ENCODE measurements at regions not wholly inside any gene's neighbourhood (a gene's known extent, or its start where the extent isn't known, plus 50 kb on each side); places are given as distances from the start of the nearest gene placed in this dataset.
A peak's percentile ranks its signal among the peaks of the same experiment; 100 is the strongest.

DNA sequence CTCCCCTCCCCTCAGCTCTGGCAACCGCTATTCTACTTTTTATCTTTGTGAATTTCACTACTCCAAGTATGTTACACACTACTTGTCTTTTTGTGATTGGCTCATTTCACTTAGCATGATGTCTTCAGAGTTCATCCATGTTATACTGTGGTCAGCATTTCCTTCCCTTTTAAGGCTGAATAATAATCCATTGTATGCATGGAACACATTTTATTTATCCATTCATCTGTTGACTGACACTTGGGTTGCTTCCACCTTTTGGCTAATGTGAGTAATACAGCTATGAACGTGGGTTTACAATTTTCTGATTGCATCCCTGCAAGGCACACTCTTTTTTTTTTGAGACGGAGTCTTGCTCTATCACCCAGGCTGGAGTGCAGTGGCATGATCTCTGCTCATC is 53.0 kb upstream of the FUT8 start:
- Histone ChIP-seq H3K79me1 (ENCODE audit: low read depth in 1 of 2, low read length in 2 of 2) (no peaks in the 10 kb centered on the region), H2BK5ac (ENCODE audit: low read depth, low read length, poor library complexity, severe bottlenecking) (no peak overlapping the region), H3K9ac (ENCODE audit: low read depth, low read length) (no peak overlapping the region), H4K8ac (ENCODE audit: low read depth in 2 of 2, low read length in 2 of 2) (no peak overlapping the region), H3K4me3 (ENCODE audit: insufficient read depth, low read depth, low read length) (no peak overlapping the region), H4K5ac (ENCODE audit: low read depth, low read length) (no peak overlapping the region), H2BK20ac (ENCODE audit: low read depth, low read length) (no peak overlapping the region), H2AK9ac (replicated peaks; ENCODE audit: low read depth, low read length, poor library complexity) (no peak overlapping the region), H3K4ac (ENCODE audit: low read depth, low read length) (no peak overlapping the region), H3K27ac (ENCODE audit: insufficient read depth, low read length) (no peak overlapping the region), H3K14ac (replicated peaks; ENCODE audit: low read depth, low read length) (no peak overlapping the region), H3K36me3 (ENCODE audit: control insufficient read depth, insufficient read depth, low read length) (no peaks in the 10 kb centered on the region), H3K23ac (ENCODE audit: low read depth, low read length) (no peak overlapping the region), H2AFZ (replicated peaks; ENCODE audit: low read length, poor library complexity) (no peak overlapping the region), H2BK15ac (ENCODE audit: low read depth, low read length) (no peak overlapping the region), H3K27me3 (ENCODE audit: control insufficient read depth, insufficient read depth, low read length) (no peaks in the 10 kb centered on the region), H3K18ac (ENCODE audit: low read depth, low read length) (no peak overlapping the region), H2AK5ac (ENCODE audit: low read depth, low read length) (no peak overlapping the region), H4K91ac (ENCODE audit: insufficient read depth, low read depth, low read length) (no peak overlapping the region), H2BK120ac (ENCODE audit: low read depth, low read length) (no peak overlapping the region), H3K4me2 (ENCODE audit: low read depth, low read length) (no peak overlapping the region), H3K9me3 (ENCODE audit: control insufficient read depth, insufficient read depth, low read length) (no peaks in the 10 kb centered on the region), H4K20me1 (ENCODE audit: insufficient read depth, low read length) (no peaks in the 10 kb centered on the region), H3K9me1 (ENCODE audit: insufficient read depth, low read length) (no peaks in the 10 kb centered on the region), H3K56ac (ENCODE audit: extremely low read depth, insufficient read depth, low read length) (no peak overlapping the region), H3K4me1 (ENCODE audit: control insufficient read depth, insufficient read depth, low read length) (peaks cover 2% of the 10 kb centered on the region; the same call in 1 of the 2 replicates)
- intact Hi-C loops (cut with micrococcal nuclease) (no loop called here), in situ Hi-C loops (cut with MboI; ENCODE audit: low sequenced_read_pairs) (no loop called here), dilution Hi-C loops (cut with HindIII; ENCODE audit: low sequenced_read_pairs, unreplicated experiment) (no loop called here)
- TF ChIP-seq ELK1 (IDR thresholded peaks at IDR 0.05; ENCODE audit: borderline replicate concordance, low read depth, low read length) (no peak), MAFK (IDR thresholded peaks at IDR 0.05; ENCODE audit: low read depth, low read length) (0 out of 2 replicates have a peak, but pooled peaks have one; percentile 22)
- ATAC-seq (ENCODE audit: low read depth) (no peak), DNase-seq (peak; percentile 59)
- whole genome bisulfite sequencing, 2 experiments (ENCODE audit: extremely low coverage in 2 of 2, insufficient read length in 1 of 2): no CpG with 5 or more reads among the region's 3 CpGs
- ChIA-PET POLR2A (ENCODE audit: unreplicated experiment) (no interaction called here), CTCF (no interaction called here)
- BruUV-seq (replicated peaks): no TSS peak

Measured in IMR-90 (cell line).